HCT116 (cell line): ENCODE measurements at regions not wholly inside any gene's neighbourhood (a gene's known extent, or its start where the extent isn't known, plus 50 kb on each side); places are given as distances from the start of the nearest gene placed in this dataset.

Experiments
- ATAC-seq: fragments of 200-7000 bp; cut with Tn5 transposase; 2 replicates; pipeline ENCODE4 v1.9.1; 2020; ENCODE audit warnings: mild to moderate bottlenecking, moderate library complexity
- BruUV-seq: library from RNA; stranded (reverse); fragments of 400-500 nt; replicated peaks from 2 replicates; lab custom pipeline; 2021; lab: Mats Ljungman, UMichigan
- CTCF ChIA-PET: fragments of 300-600 bp; sonication (Branson Sonifier 250); formaldehyde crosslinking; loops from one replicate; lab custom pipeline; 2021; ENCODE audit warnings: antibody characterized with exemption; lab: Charles Lee
- POLR2A ChIA-PET: fragments of 300-600, 350-600 bp; sonication (Branson Sonifier 250); formaldehyde crosslinking; loops from one replicate; lab custom pipeline; 2021; ENCODE audit warnings: antibody characterized with exemption; lab: Charles Lee
- RAD21 ChIA-PET, 2 experiments: fragments of 300-600 bp; sonication (Branson Sonifier 250); formaldehyde crosslinking; loops; one replicate each; lab custom pipeline; 2023; ENCODE audit warnings: low total read pairs in 2 of 2; ENCODE audit not compliant: uncharacterized antibody in 2 of 2, unreplicated experiment in 2 of 2, low non-redundant PET in 1 of 2; lab: Charles Lee
- DNase-seq: peaks from one replicate; pipeline ENCODE4 v3.0.0-alpha.2; 2010; ENCODE audit warnings: low read depth, low spot score
- H2AFZ ChIP-seq: fragments of 200-600 bp; shearing (Covaris generic), sonication (generic); 2 replicates; pipeline ENCODE4 v1.6.1; 2017; ENCODE audit warnings: low read depth, mixed run types, mixed read lengths, antibody characterized with exemption, low read length; ENCODE audit not compliant: poor library complexity, severe bottlenecking
- H3K27ac ChIP-seq: 2 replicates; pipeline ENCODE4 v1.5.1; 2012; ENCODE audit warnings: low read depth, low read length
- H3K27me3 ChIP-seq: fragments of 200-600 bp; sonication (generic); 2 replicates; pipeline ENCODE4 v1.6.1; 2016; ENCODE audit warnings: mixed run types, low read length, mixed read lengths; ENCODE audit not compliant: insufficient read depth
- H3K36me3 ChIP-seq, 2 experiments: fragments of 200-500 bp in 1 of 2; fragments of 200-600 bp in 1 of 2; sonication (Bioruptor generic) in 1 of 2; sonication (generic) in 1 of 2; 2 replicates each; pipeline versions ENCODE4 v1.5.1 to v1.6.1; 2014 to 2016; ENCODE audit warnings: low read length in 2 of 2, inconsistent platforms in 1 of 2, mixed read lengths in 1 of 2, mixed run types in 1 of 2; ENCODE audit not compliant: insufficient read depth in 2 of 2, control insufficient read depth in 1 of 2
- H3K4me1 ChIP-seq, 2 experiments: fragments of 200-600 bp in 1 of 2; sonication (generic) in 1 of 2; 2 replicates each; pipeline versions ENCODE4 v1.5.1 to v1.6.1; 2012 to 2017; ENCODE audit warnings: low read length in 2 of 2, inconsistent platforms in 1 of 2, mild to moderate bottlenecking in 1 of 2, mixed read lengths in 1 of 2, mixed run types in 1 of 2, moderate library complexity in 1 of 2; ENCODE audit not compliant: insufficient read depth in 2 of 2, control insufficient read depth in 1 of 2
- H3K4me2 ChIP-seq: fragments of 200-600 bp; sonication (generic); 2 replicates; pipeline ENCODE4 v1.6.1; 2017; ENCODE audit warnings: mixed run types, low read length, mixed read lengths
- H3K4me3 ChIP-seq, 2 experiments: fragments of 200-600 bp in 1 of 2; sonication (generic) in 1 of 2; replicated peaks in 1 of 2; 2 replicates each; pipeline ENCODE4 v1.5.1; 2011 to 2016; ENCODE audit warnings: low read length in 2 of 2, control low read depth in 1 of 2, low read depth in 1 of 2, mild to moderate bottlenecking in 1 of 2, mixed read lengths in 1 of 2, mixed run types in 1 of 2
- H3K79me2 ChIP-seq: fragments of 200-600 bp; sonication (generic); 2 replicates; pipeline ENCODE4 v1.6.1; 2017; ENCODE audit warnings: mild to moderate bottlenecking, mixed run types, low read length, moderate library complexity, mixed read lengths; ENCODE audit not compliant: insufficient read depth
- H3K9ac ChIP-seq: fragments of 200-600 bp; sonication (generic); 2 replicates; pipeline ENCODE4 v1.6.1; 2016; ENCODE audit warnings: low read length, mixed read lengths
- H3K9me2 ChIP-seq: fragments of 200-600 bp; sonication (generic), shearing (Covaris generic); 2 replicates; pipeline ENCODE4 v1.6.1; 2017; ENCODE audit warnings: mixed run types, mild to moderate bottlenecking, moderate library complexity; ENCODE audit not compliant: insufficient read depth
- H3K9me3 ChIP-seq, 2 experiments: fragments of 200-500 bp in 1 of 2; fragments of 200-600 bp in 1 of 2; sonication (Bioruptor generic) in 1 of 2; sonication (generic) in 1 of 2; 2 replicates each; pipeline ENCODE4 v1.6.1; 2014 to 2017; ENCODE audit warnings: low read length in 2 of 2, mixed read lengths in 2 of 2, inconsistent platforms in 1 of 2, low read depth in 1 of 2, mild to moderate bottlenecking in 1 of 2, mixed run types in 1 of 2, moderate library complexity in 1 of 2; ENCODE audit not compliant: control insufficient read depth in 1 of 2, insufficient read depth in 1 of 2
- H4K20me1 ChIP-seq: fragments of 200-600 bp; sonication (generic), shearing (Covaris generic); 2 replicates; pipeline ENCODE4 v1.6.1; 2017; ENCODE audit warnings: mixed run types, mild to moderate bottlenecking, moderate library complexity; ENCODE audit not compliant: insufficient read depth
- CEBPB ChIP-seq: IDR thresholded peaks from 2 replicates; pipeline ENCODE4 v1.6.1; 2012; ENCODE audit warnings: low read depth
- CTCF ChIP-seq, 3 experiments: fragments of 200-600 bp in 1 of 3; sonication (generic) in 1 of 3; IDR thresholded peaks in 2 of 3; conservative IDR thresholded peaks in 1 of 3; 2 replicates each; pipeline ENCODE4 v1.5.1; 2012 to 2017; ENCODE audit warnings: low read depth in 2 of 3, low read length in 2 of 3, antibody characterized with exemption in 1 of 3, borderline replicate concordance in 1 of 3, control low read depth in 1 of 3, mild to moderate bottlenecking in 1 of 3, mixed read lengths in 1 of 3, mixed run types in 1 of 3, moderate library complexity in 1 of 3; ENCODE audit not compliant: insufficient read depth in 1 of 3
- EGR1 ChIP-seq: IDR thresholded peaks from 2 replicates; pipeline ENCODE4 v1.6.1; 2012; ENCODE audit warnings: low read depth
- EZH2 ChIP-seq: fragments of 200-600 bp; sonication (generic); IDR thresholded peaks from 2 replicates; pipeline ENCODE4 v1.6.1; 2017; ENCODE audit warnings: antibody characterized with exemption, mixed run types
- EZH2phosphoT487 ChIP-seq: fragments of 200-600 bp; IDR thresholded peaks from 2 replicates; pipeline ENCODE4 v1.6.1; 2018; ENCODE audit warnings: antibody characterized with exemption, borderline replicate concordance
- JUND ChIP-seq: IDR thresholded peaks from 2 replicates; pipeline ENCODE4 v1.6.1; 2012
- MAX ChIP-seq: IDR thresholded peaks from 2 replicates; pipeline ENCODE4 v1.6.1; 2012
- POLR2A ChIP-seq: IDR thresholded peaks from 2 replicates; pipeline ENCODE4 v1.7.0; 2011; ENCODE audit warnings: borderline replicate concordance; ENCODE audit not compliant: insufficient read depth, insufficient read length; ENCODE audit errors: extremely low read depth
- RAD21 ChIP-seq: IDR thresholded peaks from 2 replicates; pipeline ENCODE4 v1.6.1; 2012; ENCODE audit warnings: low read depth, mild to moderate bottlenecking
- REST ChIP-seq: IDR thresholded peaks from 2 replicates; pipeline ENCODE4 v1.6.1; 2012; ENCODE audit warnings: low read depth
- SIN3A ChIP-seq: IDR thresholded peaks from 2 replicates; pipeline ENCODE4 v1.6.1; 2012; ENCODE audit warnings: low read depth
- SRF ChIP-seq: IDR thresholded peaks from 2 replicates; pipeline ENCODE4 v1.6.1; 2012; ENCODE audit warnings: low read depth
- YY1 ChIP-seq: IDR thresholded peaks from 2 replicates; pipeline ENCODE4 v1.6.1; 2011; ENCODE audit warnings: low read length, low read depth, moderate library complexity, mild to moderate bottlenecking; ENCODE audit not compliant: insufficient replicate concordance; ENCODE audit errors: extremely low read depth
- ZFX ChIP-seq: fragments of 450-650 bp; IDR thresholded peaks from 2 replicates; pipeline ENCODE4 v1.6.1; 2017
- ZNF274 ChIP-seq: fragments of 200-500 bp; sonication (Bioruptor generic); IDR thresholded peaks from 2 replicates; pipeline ENCODE4 v1.6.1; 2014; ENCODE audit warnings: mild to moderate bottlenecking, low read depth, low read length, inconsistent platforms
- intact Hi-C: fragments of 100-400 bp; cut with micrococcal nuclease; formaldehyde crosslinking; loops from 2 replicates; pipeline ENCODE4 v1.10.0; 2022

- no peaks in the 10 kb centered on the region for H4K20me1 ChIP-seq
- no peaks in the 10 kb centered on the region for H3K36me3 ChIP-seq
- RAD21 ChIA-PET: no interaction called here
- H3K4me1 ChIP-seq: no peaks in the 10 kb centered on the region
- no peak overlapping the region for H3K9ac ChIP-seq
- ATAC-seq (no peak), DNase-seq (no peak)
- intact Hi-C loops: loop anchor here (10.0 kb wide), 1 partner anchor 205 kb away; no protein-coding TSS in a partner anchor
- H3K4me2 ChIP-seq: no peak overlapping the region
- peaks cover 5% of the 10 kb centered on the region; the same call in 1 of the 2 replicates for H3K9me2 ChIP-seq
- H3K9me3 ChIP-seq: no peaks in the 10 kb centered on the region
- POLR2A ChIA-PET: no interaction called here
- H3K4me3 ChIP-seq: no peak overlapping the region
- no peak overlapping the region for H3K27ac ChIP-seq
- CTCF ChIA-PET: no interaction called here
- no peaks in the 10 kb centered on the region for H3K27me3 ChIP-seq
- H3K79me2 ChIP-seq: no peaks in the 10 kb centered on the region
- H2AFZ ChIP-seq: no peak overlapping the region
- TF ChIP-seq EZH2 (no peak), ZNF274 (no peak), JUND (no peak), EZH2phosphoT487 (no peak), ZFX (no peak), RAD21 (no peak), CTCF (IDR thresholded peaks at IDR 0.05 in 2 of 3, conservative IDR thresholded peaks at IDR 0.05 in 1 of 3; ENCODE audit: borderline replicate concordance in 1 of 3, insufficient read depth in 1 of 3, low read depth in 2 of 3, low read length in 2 of 3) (no peak), SRF (no peak)
- no TSS peak for BruUV-seq
These were observed 90.9 kb upstream of the SLCO6A1 start for GRCh38 chr5:102589661-102590060.

- Histone ChIP-seq H3K9me2 (peaks cover 5% of the 10 kb centered on the region; the same call in 1 of the 2 replicates), H3K9me3 (no peaks in the 10 kb centered on the region), H3K4me3 (no peak overlapping the region), H3K9ac (no peak overlapping the region), H4K20me1 (no peaks in the 10 kb centered on the region), H3K79me2 (no peaks in the 10 kb centered on the region), H3K4me2 (no peak overlapping the region), H3K27ac (no peak overlapping the region), H3K27me3 (no peaks in the 10 kb centered on the region), H2AFZ (no peak overlapping the region), H3K36me3 (no peaks in the 10 kb centered on the region), H3K4me1 (no peaks in the 10 kb centered on the region)
- POLR2A ChIA-PET: no interaction called here
- ATAC-seq (no peak), DNase-seq (no peak)
- CTCF ChIA-PET: no interaction called here
- RAD21 ChIA-PET: no interaction called here
- intact Hi-C loops: no loop called here
- BruUV-seq: no TSS peak
- no peak for TF ChIP-seq MAX
- TF ChIP-seq SIN3A: no peak
- TF ChIP-seq POLR2A: no peak
- TF ChIP-seq EZH2: no peak
- TF ChIP-seq EZH2phosphoT487: no peak
- TF ChIP-seq CEBPB: no peak
- TF ChIP-seq JUND: no peak
- TF ChIP-seq REST: no peak
- TF ChIP-seq RAD21: no peak
- TF ChIP-seq YY1: no peak
- no peak for TF ChIP-seq EGR1
- TF ChIP-seq ZNF274: no peak
These were observed 91.7 kb upstream of the SLCO6A1 start for GRCh38 chr5:102590467-102590866.
